ENCODE measurements at regions not wholly inside any gene's neighbourhood (a gene's known extent, or its start where the extent isn't known, plus 50 kb on each side); places are given as distances from the start of the nearest gene placed in this dataset.

- peaks cover 18% of the 10 kb centered on the region for H3K9me3 ChIP-seq (ENCODE audit: low read length)
- no peak overlapping the region for H3K4me2 ChIP-seq (ENCODE audit: low read depth, low read length, poor library complexity, severe bottlenecking)
- DNase-seq: no peak
- H2AFZ ChIP-seq (ENCODE audit: low read length): no peak overlapping the region
- no peak overlapping the region for H3K27ac ChIP-seq (ENCODE audit: low read length)
- no peak overlapping the region for H3K4me3 ChIP-seq (ENCODE audit: low read length)
- H3K9ac ChIP-seq (ENCODE audit: low read length): no peak overlapping the region
- H3K36me3 ChIP-seq (ENCODE audit: insufficient read depth, low read length): no peaks in the 10 kb centered on the region
- H3K9me2 ChIP-seq (replicated peaks; ENCODE audit: insufficient read depth, low read length): no peaks in the 10 kb centered on the region
- no peaks in the 10 kb centered on the region for H4K20me1 ChIP-seq (ENCODE audit: insufficient read depth, low read depth, low read length)
- no peaks in the 10 kb centered on the region for H3K27me3 ChIP-seq (ENCODE audit: low read length)
- H3K79me2 ChIP-seq (ENCODE audit: low read length): no peaks in the 10 kb centered on the region
- H3K4me1 ChIP-seq (ENCODE audit: low read length): no peaks in the 10 kb centered on the region
These were observed 258.0 kb upstream of the SEMA3A start for GRCh38 chr7:84452618-84453017.

DNA sequence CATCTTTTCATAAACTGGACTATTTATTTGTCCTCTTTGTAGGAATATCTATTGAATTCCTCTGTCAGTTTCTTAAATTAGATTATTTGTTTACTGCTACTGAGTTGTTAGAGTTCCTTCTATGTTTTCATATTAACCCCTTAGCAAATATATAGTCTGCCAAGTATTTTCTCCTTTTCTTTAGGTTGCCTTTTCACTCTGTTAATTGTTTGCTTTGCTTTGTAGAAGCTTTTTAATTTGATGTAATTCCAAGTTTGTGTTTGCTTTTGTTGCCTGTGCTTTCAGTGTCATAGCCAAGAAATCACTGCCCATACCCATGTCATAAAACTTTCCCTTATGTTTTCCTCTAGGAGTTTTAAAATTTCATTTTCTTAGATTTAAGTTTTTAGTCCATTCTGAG lies 256.2 kb upstream of the SEMA3A start:
- peaks cover 14% of the 10 kb centered on the region for H3K9me3 ChIP-seq (ENCODE audit: low read length)
- H3K79me2 ChIP-seq (ENCODE audit: low read length): no peaks in the 10 kb centered on the region
- H2AFZ ChIP-seq (ENCODE audit: low read length): no peak overlapping the region
- no peaks in the 10 kb centered on the region for H3K4me1 ChIP-seq (ENCODE audit: low read length)
- no peak overlapping the region for H3K27ac ChIP-seq (ENCODE audit: low read length)
- no peaks in the 10 kb centered on the region for H4K20me1 ChIP-seq (ENCODE audit: insufficient read depth, low read depth, low read length)
- H3K36me3 ChIP-seq (ENCODE audit: insufficient read depth, low read length): no peaks in the 10 kb centered on the region
- H3K4me3 ChIP-seq (ENCODE audit: low read length): no peak overlapping the region
- DNase-seq: no peak
- no peak overlapping the region for H3K9ac ChIP-seq (ENCODE audit: low read length)
- H3K27me3 ChIP-seq (ENCODE audit: low read length): no peaks in the 10 kb centered on the region
- H3K4me2 ChIP-seq (ENCODE audit: low read depth, low read length, poor library complexity, severe bottlenecking): no peak overlapping the region
- H3K9me2 ChIP-seq (replicated peaks; ENCODE audit: insufficient read depth, low read length): no peaks in the 10 kb centered on the region

- Histone ChIP-seq H3K79me2 (ENCODE audit: low read length) (no peaks in the 10 kb centered on the region), H3K4me1 (ENCODE audit: low read length) (no peaks in the 10 kb centered on the region), H3K27ac (ENCODE audit: low read length) (no peak overlapping the region), H3K27me3 (ENCODE audit: low read length) (no peaks in the 10 kb centered on the region), H3K9me2 (replicated peaks; ENCODE audit: insufficient read depth, low read length) (no peaks in the 10 kb centered on the region), H2AFZ (ENCODE audit: low read length) (no peak overlapping the region), H4K20me1 (ENCODE audit: insufficient read depth, low read depth, low read length) (no peaks in the 10 kb centered on the region), H3K9ac (ENCODE audit: low read length) (no peak overlapping the region), H3K4me3 (ENCODE audit: low read length) (no peak overlapping the region), H3K9me3 (ENCODE audit: low read length) (peaks cover 10% of the 10 kb centered on the region), H3K4me2 (ENCODE audit: low read depth, low read length, poor library complexity, severe bottlenecking) (no peak overlapping the region), H3K36me3 (ENCODE audit: insufficient read depth, low read length) (no peaks in the 10 kb centered on the region)
- no peak for DNase-seq
These were observed 253.2 kb upstream of the SEMA3A start for GRCh38 chr7:84447636-84448293.

GRCh38 chr7:84446991-84447480 lies 252.4 kb upstream of the SEMA3A start:
- H3K9me2 ChIP-seq (replicated peaks; ENCODE audit: insufficient read depth, low read length): no peaks in the 10 kb centered on the region
- H3K27ac ChIP-seq (ENCODE audit: low read length): no peak overlapping the region
- no peaks in the 10 kb centered on the region for H3K36me3 ChIP-seq (ENCODE audit: insufficient read depth, low read length)
- H3K79me2 ChIP-seq (ENCODE audit: low read length): no peaks in the 10 kb centered on the region
- no peaks in the 10 kb centered on the region for H3K27me3 ChIP-seq (ENCODE audit: low read length)
- H3K4me3 ChIP-seq (ENCODE audit: low read length): no peak overlapping the region
- H4K20me1 ChIP-seq (ENCODE audit: insufficient read depth, low read depth, low read length): no peaks in the 10 kb centered on the region
- DNase-seq: no peak
- H3K4me2 ChIP-seq (ENCODE audit: low read depth, low read length, poor library complexity, severe bottlenecking): no peak overlapping the region
- H3K9ac ChIP-seq (ENCODE audit: low read length): no peak overlapping the region
- H3K4me1 ChIP-seq (ENCODE audit: low read length): no peaks in the 10 kb centered on the region
- no peak overlapping the region for H2AFZ ChIP-seq (ENCODE audit: low read length)
- H3K9me3 ChIP-seq (ENCODE audit: low read length): peaks cover 10% of the 10 kb centered on the region

- H2AFZ ChIP-seq (ENCODE audit: low read length): no peak overlapping the region
- no peaks in the 10 kb centered on the region for H3K9me2 ChIP-seq (replicated peaks; ENCODE audit: insufficient read depth, low read length)
- DNase-seq: no peak
- H3K9ac ChIP-seq (ENCODE audit: low read length): no peak overlapping the region
- H3K27me3 ChIP-seq (ENCODE audit: low read length): no peaks in the 10 kb centered on the region
- peaks cover 3% of the 10 kb centered on the region for H3K9me3 ChIP-seq (ENCODE audit: low read length)
- no peaks in the 10 kb centered on the region for H3K79me2 ChIP-seq (ENCODE audit: low read length)
- H3K36me3 ChIP-seq (ENCODE audit: insufficient read depth, low read length): no peaks in the 10 kb centered on the region
- no peak overlapping the region for H3K4me2 ChIP-seq (ENCODE audit: low read depth, low read length, poor library complexity, severe bottlenecking)
- H3K4me1 ChIP-seq (ENCODE audit: low read length): no peaks in the 10 kb centered on the region
- H3K4me3 ChIP-seq (ENCODE audit: low read length): no peak overlapping the region
- no peak overlapping the region for H3K27ac ChIP-seq (ENCODE audit: low read length)
- H4K20me1 ChIP-seq (ENCODE audit: insufficient read depth, low read depth, low read length): no peaks in the 10 kb centered on the region
These were observed 231.2 kb upstream of the SEMA3A start for GRCh38 chr7:84425702-84426259.

DNA sequence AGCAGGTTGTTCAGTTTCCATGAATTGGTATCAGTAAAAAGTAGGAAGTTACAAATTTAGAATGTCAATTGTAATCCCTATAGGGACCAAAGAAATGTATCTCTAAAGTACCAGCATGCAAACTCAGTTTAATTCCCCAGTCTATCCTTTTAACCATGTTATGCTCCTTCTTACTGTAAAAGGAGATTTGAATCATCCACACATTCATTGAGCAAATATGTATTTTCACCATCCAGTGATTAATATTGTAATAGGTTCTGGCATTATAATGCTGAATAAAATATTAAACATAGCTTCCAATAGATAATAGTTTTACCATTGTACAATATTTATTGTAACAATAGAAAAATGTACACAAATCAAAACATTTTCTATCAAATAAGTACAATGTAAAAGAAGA lies 228.2 kb upstream of the SEMA3A start:
- H3K4me3 ChIP-seq (ENCODE audit: low read length): no peak overlapping the region
- no peaks in the 10 kb centered on the region for H3K4me1 ChIP-seq (ENCODE audit: low read length)
- H3K9ac ChIP-seq (ENCODE audit: low read length): no peak overlapping the region
- H3K27me3 ChIP-seq (ENCODE audit: low read length): no peaks in the 10 kb centered on the region
- H3K79me2 ChIP-seq (ENCODE audit: low read length): no peaks in the 10 kb centered on the region
- no peak overlapping the region for H3K4me2 ChIP-seq (ENCODE audit: low read depth, low read length, poor library complexity, severe bottlenecking)
- peaks cover 6% of the 10 kb centered on the region; the same call in 1 of the 2 replicates for H3K9me3 ChIP-seq (ENCODE audit: low read length)
- no peaks in the 10 kb centered on the region for H3K9me2 ChIP-seq (replicated peaks; ENCODE audit: insufficient read depth, low read length)
- no peak overlapping the region for H3K27ac ChIP-seq (ENCODE audit: low read length)
- DNase-seq: no peak
- no peaks in the 10 kb centered on the region for H4K20me1 ChIP-seq (ENCODE audit: insufficient read depth, low read depth, low read length)
- no peaks in the 10 kb centered on the region for H3K36me3 ChIP-seq (ENCODE audit: insufficient read depth, low read length)
- no peak overlapping the region for H2AFZ ChIP-seq (ENCODE audit: low read length)

DNA sequence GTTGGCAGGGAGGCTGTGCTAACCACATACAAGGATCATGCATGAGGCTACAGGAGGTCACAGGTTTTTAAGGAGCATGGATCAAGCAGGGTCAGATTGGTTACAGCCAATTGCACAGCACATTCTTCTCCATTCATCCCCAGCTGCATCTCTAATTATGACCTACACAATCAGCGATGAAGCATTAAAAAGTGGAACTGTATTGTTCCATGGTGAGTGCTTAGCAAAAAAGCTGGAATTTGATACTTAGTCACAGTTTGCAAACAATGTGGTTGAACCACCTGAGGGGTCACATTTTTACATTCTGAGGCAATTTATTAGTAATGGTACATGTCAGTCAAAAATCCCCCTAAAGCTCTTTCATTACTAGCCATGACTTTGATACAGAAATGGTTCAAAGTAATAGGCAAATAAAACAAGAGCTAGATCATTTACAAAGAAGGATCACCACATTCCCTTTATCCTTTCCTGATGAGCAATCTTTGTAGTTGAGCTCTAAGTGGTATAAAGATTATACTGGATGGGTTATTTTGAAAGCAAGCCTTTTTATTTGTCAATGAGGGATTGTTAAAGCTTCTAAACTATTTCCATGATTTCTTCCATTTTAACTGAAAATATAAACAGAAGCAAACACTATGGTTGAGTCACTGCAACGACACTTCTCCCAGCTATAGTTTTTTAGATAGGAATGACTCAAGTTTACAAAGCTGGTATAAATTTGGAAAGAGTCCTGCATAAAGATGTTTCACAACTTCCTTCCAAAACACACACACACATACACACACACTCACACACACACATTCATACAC lies 217.8 kb upstream of the SEMA3A start:
- Histone ChIP-seq H3K27ac (ENCODE audit: low read length) (no peak overlapping the region), H3K79me2 (ENCODE audit: low read length) (no peaks in the 10 kb centered on the region), H3K27me3 (ENCODE audit: low read length) (no peaks in the 10 kb centered on the region), H2AFZ (ENCODE audit: low read length) (no peak overlapping the region), H3K4me1 (ENCODE audit: low read length) (no peaks in the 10 kb centered on the region), H3K4me3 (ENCODE audit: low read length) (no peak overlapping the region), H3K9me2 (replicated peaks; ENCODE audit: insufficient read depth, low read length) (no peaks in the 10 kb centered on the region), H3K9me3 (ENCODE audit: low read length) (peaks cover 16% of the 10 kb centered on the region), H4K20me1 (ENCODE audit: insufficient read depth, low read depth, low read length) (no peaks in the 10 kb centered on the region), H3K9ac (ENCODE audit: low read length) (no peak overlapping the region), H3K4me2 (ENCODE audit: low read depth, low read length, poor library complexity, severe bottlenecking) (no peak overlapping the region), H3K36me3 (ENCODE audit: insufficient read depth, low read length) (no peaks in the 10 kb centered on the region)
- DNase-seq: no peak

DNA sequence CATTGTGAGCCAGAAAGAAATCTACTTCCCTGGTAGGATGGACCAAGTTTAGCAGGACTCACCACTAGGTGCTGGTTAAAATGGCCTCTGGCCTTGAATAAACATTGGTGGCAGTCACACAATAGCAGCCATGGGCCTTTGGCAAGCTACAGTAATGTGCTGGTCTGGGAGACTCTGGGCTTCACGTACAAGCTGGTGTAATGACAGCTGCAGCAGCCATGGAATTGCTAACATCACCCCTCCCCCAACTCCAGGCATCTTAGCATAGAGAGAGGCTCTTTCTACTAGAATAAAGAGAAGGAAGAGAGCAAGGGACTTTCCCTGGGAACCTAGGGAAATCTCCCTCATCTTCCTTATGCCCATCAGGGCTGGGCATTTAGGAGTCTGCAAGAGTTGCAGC lies 205.1 kb upstream of the SEMA3A start:
- H3K36me3 ChIP-seq (ENCODE audit: insufficient read depth, low read length): no peaks in the 10 kb centered on the region
- H3K27me3 ChIP-seq (ENCODE audit: low read length): no peaks in the 10 kb centered on the region

More for the DNA sequence above, 205.1 kb upstream of the SEMA3A start:
- Histone ChIP-seq H3K9me3 (ENCODE audit: low read length) (peaks cover 33% of the 10 kb centered on the region), H3K4me3 (ENCODE audit: low read length) (no peak overlapping the region), H3K4me1 (ENCODE audit: low read length) (no peaks in the 10 kb centered on the region), H4K20me1 (ENCODE audit: insufficient read depth, low read depth, low read length) (no peaks in the 10 kb centered on the region), H3K9me2 (replicated peaks; ENCODE audit: insufficient read depth, low read length) (no peaks in the 10 kb centered on the region), H3K4me2 (ENCODE audit: low read depth, low read length, poor library complexity, severe bottlenecking) (no peak overlapping the region), H3K27ac (ENCODE audit: low read length) (no peak overlapping the region), H3K79me2 (ENCODE audit: low read length) (no peaks in the 10 kb centered on the region), H2AFZ (ENCODE audit: low read length) (no peak overlapping the region), H3K9ac (ENCODE audit: low read length) (no peak overlapping the region)
- no peak for DNase-seq
